ENCODE measurements at regions not wholly inside any gene's neighbourhood (a gene's known extent, or its start where the extent isn't known, plus 50 kb on each side); places are given as distances from the start of the nearest gene placed in this dataset.

- no peak for TF ChIP-seq POLR2AphosphoS5 (IDR thresholded peaks at IDR 0.05; ENCODE audit: insufficient read depth in 1 of 2, low read depth in 1 of 2)
- no peak for TF ChIP-seq CTCF (IDR thresholded peaks at IDR 0.05)
- TF ChIP-seq POLR2A (IDR thresholded peaks at IDR 0.05), result no peak
Observed at GRCh38 chr11:109791337-109791736, 301.9 kb upstream of the ZC3H12C start.
